GM12865 (cell line): ENCODE measurements at regions not wholly inside any gene's neighbourhood (a gene's known extent, or its start where the extent isn't known, plus 50 kb on each side); places are given as distances from the start of the nearest gene placed in this dataset.

Experiments used
- DNase-seq: peaks from one replicate; pipeline ENCODE4 v3.0.0; 2010; ENCODE audit warnings: low read depth
- H3K4me3 ChIP-seq: 2 replicates; pipeline ENCODE4 v1.5.1; 2011; ENCODE audit warnings: mild to moderate bottlenecking, low read depth, low read length, control low read depth
- TF ChIP-seq, protein P1 (sequence below): IDR thresholded peaks from 2 replicates; pipeline ENCODE4 v1.5.1; 2011; ENCODE audit warnings: low read length, control low read depth, low read depth, inconsistent platforms; ENCODE audit not compliant: insufficient read depth; ENCODE audit errors: missing control alignments

DNA sequence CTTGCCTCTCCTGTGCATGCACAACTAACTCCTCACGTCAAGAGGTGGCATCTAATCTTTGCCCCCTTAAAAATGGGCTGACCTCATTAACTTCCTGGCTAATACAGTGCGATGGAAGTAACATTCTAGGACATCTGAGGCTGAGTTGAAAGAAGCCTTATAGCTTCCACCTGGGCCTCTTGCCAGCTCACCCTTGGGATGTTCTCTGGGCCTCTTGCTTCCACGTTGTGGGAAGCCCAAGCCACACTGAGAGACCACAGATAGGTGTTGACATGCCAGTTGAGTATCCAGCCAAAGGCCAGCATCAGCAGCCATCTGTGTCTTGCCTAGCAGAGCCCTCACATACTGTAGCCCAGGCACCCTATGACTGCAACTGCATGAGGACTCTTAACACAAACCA is 60.8 kb upstream of the GDF10 start:
- TF ChIP-seq, protein P1, sequence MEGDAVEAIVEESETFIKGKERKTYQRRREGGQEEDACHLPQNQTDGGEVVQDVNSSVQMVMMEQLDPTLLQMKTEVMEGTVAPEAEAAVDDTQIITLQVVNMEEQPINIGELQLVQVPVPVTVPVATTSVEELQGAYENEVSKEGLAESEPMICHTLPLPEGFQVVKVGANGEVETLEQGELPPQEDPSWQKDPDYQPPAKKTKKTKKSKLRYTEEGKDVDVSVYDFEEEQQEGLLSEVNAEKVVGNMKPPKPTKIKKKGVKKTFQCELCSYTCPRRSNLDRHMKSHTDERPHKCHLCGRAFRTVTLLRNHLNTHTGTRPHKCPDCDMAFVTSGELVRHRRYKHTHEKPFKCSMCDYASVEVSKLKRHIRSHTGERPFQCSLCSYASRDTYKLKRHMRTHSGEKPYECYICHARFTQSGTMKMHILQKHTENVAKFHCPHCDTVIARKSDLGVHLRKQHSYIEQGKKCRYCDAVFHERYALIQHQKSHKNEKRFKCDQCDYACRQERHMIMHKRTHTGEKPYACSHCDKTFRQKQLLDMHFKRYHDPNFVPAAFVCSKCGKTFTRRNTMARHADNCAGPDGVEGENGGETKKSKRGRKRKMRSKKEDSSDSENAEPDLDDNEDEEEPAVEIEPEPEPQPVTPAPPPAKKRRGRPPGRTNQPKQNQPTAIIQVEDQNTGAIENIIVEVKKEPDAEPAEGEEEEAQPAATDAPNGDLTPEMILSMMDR: no peak
- H3K4me3 ChIP-seq: no peak overlapping the region
- no peak for DNase-seq

DNA sequence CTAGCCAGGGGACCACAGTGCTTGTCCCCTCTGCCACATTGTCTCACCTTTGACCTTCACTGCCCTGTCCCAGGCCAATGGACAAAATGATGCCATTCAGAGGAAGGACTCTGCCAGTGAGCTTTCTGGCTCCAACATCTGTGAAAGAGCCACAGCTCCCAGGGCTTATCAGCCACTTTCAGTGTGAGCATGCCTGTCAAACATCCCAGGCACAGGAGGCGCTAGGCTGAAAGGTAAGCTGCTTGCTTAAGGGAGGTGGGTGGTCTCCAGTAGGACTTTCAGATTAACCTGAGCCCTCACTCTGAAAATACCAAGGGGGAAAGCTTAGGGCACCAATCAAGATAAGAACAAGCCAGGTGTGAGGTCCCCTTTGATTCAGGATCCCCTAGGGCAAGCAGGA is 59.8 kb upstream of the GDF10 start:
- TF ChIP-seq, protein P1: no peak

DNA sequence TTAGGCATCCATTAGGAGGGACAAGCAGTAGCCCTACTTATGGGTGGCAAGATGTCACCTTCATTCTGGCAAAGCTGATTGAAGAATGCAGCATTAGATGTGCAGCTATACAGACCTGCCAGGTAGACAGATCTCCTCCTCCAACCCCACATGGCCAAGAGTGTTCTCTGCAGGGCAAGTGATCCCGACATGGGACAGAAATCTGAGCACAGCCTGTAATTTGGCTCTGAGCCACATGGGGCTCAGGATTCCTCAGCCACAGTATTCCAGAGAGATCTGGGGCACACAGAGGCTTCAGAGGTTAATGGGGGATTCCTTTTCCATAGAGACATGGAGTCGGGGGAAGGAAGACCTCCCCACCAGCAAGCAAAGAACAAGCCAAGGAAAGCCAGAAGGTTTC is 58.7 kb upstream of the GDF10 start:
- no peak for DNase-seq
- no peak overlapping the region for H3K4me3 ChIP-seq
- TF ChIP-seq, protein P1: no peak

More for the DNA sequence above, 59.8 kb upstream of the GDF10 start:
- DNase-seq: no peak
- no peak overlapping the region for H3K4me3 ChIP-seq

DNA sequence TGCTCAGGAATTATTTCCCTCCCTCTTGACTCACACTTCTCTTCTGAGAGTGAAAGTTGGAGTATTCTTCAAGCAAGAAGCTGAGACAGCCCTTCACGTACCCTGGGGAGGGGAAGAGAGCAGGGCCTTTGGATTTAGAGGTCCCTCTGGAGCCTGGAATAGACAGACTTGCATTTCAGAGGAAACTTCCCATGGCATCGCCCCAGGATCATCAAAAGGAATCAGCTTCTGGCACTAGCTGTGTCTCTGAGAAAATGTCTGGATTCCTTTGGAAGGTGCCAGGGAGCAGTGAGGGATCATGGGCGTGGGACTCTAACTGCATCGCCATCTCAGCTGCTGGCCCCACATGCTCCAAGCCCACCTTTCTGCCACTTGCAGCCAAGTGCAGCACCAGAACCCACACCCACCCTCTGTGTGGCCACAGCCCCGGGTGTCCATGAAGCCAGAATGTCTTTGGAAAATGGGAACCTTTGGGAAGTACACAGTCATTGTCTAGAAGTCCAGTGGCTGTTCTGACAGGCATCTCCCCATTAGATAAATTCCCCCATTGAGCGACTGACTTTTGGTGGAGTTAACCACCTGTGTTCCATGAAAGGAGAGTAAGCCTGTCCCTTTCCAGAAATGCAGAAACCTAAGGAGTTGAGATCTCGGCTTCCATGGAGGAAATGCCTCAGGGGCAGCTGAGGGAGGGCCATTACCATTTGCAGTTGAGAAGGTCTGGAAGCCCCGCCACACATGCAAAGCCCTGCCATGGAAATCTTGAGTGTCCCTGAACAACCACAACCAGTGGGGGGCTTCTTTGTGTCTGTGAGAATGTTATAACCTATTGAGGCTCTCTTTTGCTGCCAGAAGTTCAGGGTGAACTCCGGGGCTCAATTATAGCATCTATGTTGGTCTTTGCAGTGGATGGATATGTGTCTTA is 57.8 kb upstream of the GDF10 start:
- H3K4me3 ChIP-seq: no peak overlapping the region
- TF ChIP-seq, protein P1: no peak
- DNase-seq: no peak

DNA sequence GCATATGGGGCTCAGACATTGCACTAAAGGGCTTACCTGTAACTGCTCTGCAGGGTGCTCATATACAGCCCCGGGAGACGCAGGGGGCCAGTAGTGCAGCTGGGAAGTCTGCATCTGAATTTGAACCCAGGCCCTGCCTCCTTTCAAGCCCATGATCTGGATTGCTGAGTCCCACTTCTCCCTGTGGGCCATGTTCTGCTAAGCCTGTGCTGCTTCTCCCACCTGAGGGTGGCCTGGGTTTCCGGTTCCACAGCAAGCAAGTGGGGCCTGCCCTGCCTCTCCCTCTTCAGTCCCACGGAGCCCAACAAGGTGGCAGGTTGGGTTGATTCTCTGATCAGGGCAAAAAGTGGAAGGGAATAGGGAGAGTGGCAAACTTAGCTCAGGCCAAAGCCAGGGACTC is 56.6 kb upstream of the GDF10 start:
- TF ChIP-seq, protein P1: no peak
- no peak overlapping the region for H3K4me3 ChIP-seq
- DNase-seq: no peak

DNA sequence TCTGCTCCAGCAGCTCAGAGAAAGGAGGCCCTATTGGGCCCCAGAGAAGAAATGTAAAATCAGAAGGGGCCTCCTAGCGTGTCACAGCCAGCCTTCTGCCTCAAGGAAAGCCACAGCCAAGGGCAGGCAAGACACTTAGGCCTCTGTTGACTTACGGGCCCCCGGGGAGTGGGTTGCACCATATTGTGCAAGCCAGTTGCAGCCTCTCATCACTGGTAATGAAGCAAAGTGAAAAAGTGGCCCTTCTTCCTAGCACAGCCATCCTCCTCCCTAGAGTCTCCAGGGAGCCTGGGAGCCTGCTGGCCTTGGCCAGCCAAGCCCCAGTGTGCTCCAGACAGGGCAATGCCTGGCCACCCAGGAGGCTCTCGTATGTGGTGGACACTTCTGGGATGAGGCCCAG is 56.2 kb upstream of the GDF10 start:
- H3K4me3 ChIP-seq: no peak overlapping the region
- TF ChIP-seq, protein P1: no peak
- DNase-seq: no peak
